ENCODE measurements at regions not wholly inside any gene's neighbourhood (a gene's known extent, or its start where the extent isn't known, plus 50 kb on each side); places are given as distances from the start of the nearest gene placed in this dataset.

- no peak for DNase-seq (ENCODE audit: extremely low read depth in 1 of 2, low read depth in 1 of 2)
Measured at GRCh38 chr3:21357241-21357640, 393.8 kb downstream of the ZNF385D start.

- DNase-seq (ENCODE audit: extremely low read depth in 1 of 2, low read depth in 1 of 2), result no peak
Measured at GRCh38 chr3:21356402-21356801, 394.6 kb downstream of the ZNF385D start.

- no peak for DNase-seq (ENCODE audit: extremely low read depth in 1 of 2, low read depth in 1 of 2)
Measured at GRCh38 chr3:21345382-21345976, 405.5 kb downstream of the ZNF385D start.

DNA sequence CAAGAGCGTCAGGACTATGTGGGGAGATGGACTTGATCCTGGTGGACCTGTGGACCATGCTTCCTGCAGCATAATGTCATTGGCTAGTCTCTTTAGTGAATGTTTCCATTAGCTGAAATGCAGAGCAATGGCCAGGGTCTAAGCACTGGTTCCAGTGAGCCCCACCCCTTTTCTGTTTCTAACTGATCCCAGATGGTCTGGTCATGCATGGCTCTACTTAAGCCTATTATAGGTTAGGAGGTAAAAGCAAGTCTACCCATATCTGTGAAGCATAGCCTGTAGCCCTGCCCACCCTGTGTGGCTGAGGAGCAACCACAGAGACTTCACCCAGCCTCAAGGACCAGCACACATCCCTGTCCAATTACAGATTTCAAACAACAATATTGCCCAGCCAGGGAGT, 419.2 kb downstream of the ZNF385D start:
- no peak for DNase-seq (ENCODE audit: extremely low read depth in 1 of 2, low read depth in 1 of 2)

DNA sequence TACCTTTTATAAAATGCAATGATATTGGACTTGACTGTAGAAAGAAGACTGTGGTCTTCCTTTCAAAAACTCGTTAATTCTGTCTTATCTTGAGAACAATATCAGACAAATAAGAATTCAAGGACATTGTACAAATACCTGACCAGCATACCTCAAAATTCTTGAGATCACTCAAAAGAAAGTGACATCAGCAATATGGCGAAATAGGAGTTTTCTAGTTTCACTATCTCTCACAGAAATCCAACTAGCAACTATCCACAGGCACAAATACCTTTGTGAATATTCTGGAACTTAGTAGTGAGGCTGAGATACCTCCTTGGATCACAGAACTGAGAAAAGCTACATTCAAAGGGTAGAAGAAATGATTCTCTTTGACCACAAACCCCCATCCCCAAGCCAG, 419.7 kb downstream of the ZNF385D start:
- no peak for DNase-seq (ENCODE audit: extremely low read depth in 1 of 2, low read depth in 1 of 2)

DNA sequence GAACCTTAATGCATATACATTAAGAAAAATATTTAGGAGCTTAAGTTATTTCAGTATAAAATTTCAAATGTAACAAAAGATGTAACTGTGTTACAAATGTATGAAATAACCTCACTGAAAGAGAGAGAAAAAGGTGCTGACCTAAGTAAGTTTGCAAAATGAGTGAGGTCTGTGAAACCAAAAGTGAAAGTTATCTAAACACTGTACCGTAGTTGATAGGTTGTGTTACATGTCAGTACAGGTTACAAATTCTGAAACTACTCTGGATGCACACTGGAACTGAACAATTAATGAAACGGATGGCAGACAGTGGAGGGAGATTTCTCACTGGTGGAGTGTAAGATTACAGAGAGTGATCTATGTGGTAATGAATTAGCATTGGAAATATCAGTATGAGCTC, 420.7 kb downstream of the ZNF385D start:
- DNase-seq (ENCODE audit: extremely low read depth in 1 of 2, low read depth in 1 of 2), result no peak

- DNase-seq (ENCODE audit: extremely low read depth in 1 of 2, low read depth in 1 of 2), result no peak
Measured at GRCh38 chr3:21328711-21329390, 422.2 kb downstream of the ZNF385D start.

GRCh38 chr3:21326704-21327475, 424.1 kb downstream of the ZNF385D start:
- DNase-seq (ENCODE audit: extremely low read depth in 1 of 2, low read depth in 1 of 2), result no peak

GRCh38 chr3:21314688-21315087, 436.3 kb downstream of the ZNF385D start:
- no peak for DNase-seq (ENCODE audit: extremely low read depth in 1 of 2, low read depth in 1 of 2)

GRCh38 chr3:21310891-21311290, 440.1 kb downstream of the ZNF385D start:
- DNase-seq (ENCODE audit: extremely low read depth in 1 of 2, low read depth in 1 of 2), result no peak

GRCh38 chr3:21310161-21310560, 440.8 kb downstream of the ZNF385D start:
- DNase-seq (ENCODE audit: extremely low read depth in 1 of 2, low read depth in 1 of 2), result no peak

DNA sequence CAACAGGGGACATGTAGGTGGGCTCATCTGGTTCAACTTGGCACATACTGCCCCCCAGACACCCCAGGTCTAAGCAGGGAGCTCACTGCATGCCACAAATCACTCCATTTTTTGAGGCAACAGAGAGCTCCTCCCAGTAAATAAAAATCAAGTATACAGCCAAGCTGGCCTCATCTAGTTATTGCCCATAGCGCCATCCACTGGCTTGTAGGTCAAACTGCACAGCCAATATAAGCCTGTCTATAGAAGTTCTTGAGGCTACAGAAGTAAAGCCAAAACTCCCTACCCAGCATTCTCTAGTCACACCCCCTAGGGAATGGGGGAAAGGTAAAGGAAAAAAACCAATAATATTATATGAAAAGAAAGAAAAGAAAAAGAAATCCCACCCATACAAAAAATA, 453.7 kb downstream of the ZNF385D start:
- DNase-seq (ENCODE audit: extremely low read depth in 1 of 2, low read depth in 1 of 2), result no peak

DNA sequence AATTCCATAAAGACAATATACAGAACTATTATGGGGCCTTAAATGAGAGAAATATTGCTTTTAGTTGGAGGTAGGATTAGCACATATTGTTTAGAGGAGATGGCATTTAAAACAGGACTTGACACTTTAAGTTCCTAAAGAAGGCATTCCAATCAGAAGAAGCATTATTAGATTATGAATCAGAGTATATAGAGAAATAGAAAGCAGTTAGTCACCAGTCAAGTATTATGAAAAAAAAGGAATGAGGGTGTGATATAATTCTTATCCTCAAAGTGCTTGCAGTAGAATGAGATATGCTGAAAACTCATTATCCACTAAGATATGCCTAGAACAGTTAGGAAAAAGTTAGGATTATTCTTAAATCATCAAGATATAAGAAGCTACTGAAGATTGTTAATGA, 456.2 kb downstream of the ZNF385D start:
- DNase-seq (ENCODE audit: extremely low read depth in 1 of 2, low read depth in 1 of 2), result no peak

DNA sequence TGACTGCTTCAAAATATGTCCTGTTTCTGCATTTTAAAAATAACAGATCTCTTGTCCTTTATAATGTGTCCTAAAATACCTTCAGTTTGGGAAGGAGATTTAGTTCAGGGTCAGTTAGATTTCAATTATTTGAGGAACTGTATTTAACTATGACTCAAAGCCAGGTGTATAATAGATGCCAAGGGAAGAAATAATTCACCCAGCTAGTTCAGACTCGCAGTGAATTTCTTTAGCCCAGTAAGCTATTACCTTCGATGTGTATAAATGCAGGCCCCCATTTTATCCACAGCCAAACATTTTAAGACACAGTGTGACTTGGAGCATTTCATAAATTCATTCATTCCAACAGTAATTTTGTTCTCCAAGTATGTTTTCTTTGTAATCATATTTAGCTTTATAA, 458.0 kb downstream of the ZNF385D start:
- no peak for DNase-seq (ENCODE audit: extremely low read depth in 1 of 2, low read depth in 1 of 2)

DNA sequence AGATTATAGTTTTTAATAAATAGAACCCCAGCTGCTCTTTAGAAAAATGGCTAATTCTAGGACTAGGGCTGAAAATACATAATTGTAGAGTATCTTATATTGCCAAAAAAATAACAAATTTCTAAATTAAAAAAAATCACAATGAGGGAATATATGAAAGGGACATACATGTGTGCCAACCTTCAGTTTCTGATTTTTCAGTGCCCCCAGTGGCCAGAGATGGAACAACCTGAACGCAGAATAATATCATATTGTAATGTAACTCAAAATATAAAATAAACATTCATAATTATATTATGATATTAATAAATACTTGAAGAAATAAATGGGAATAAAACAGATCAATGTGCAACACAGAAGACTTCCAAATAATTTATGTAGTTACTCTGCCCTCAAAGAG, 460.5 kb downstream of the ZNF385D start:
- no peak for DNase-seq (ENCODE audit: extremely low read depth in 1 of 2, low read depth in 1 of 2)

- no peak for DNase-seq (ENCODE audit: extremely low read depth in 1 of 2, low read depth in 1 of 2)
Measured at GRCh38 chr3:21274079-21274571, 476.9 kb downstream of the ZNF385D start.

- DNase-seq (ENCODE audit: extremely low read depth in 1 of 2, low read depth in 1 of 2), result no peak
Measured at GRCh38 chr3:21273259-21274025, 477.6 kb downstream of the ZNF385D start.

- DNase-seq (ENCODE audit: extremely low read depth in 1 of 2, low read depth in 1 of 2), result no peak
Measured at GRCh38 chr3:21271606-21272016, 479.4 kb downstream of the ZNF385D start.

GRCh38 chr3:21269882-21270281, 481.1 kb downstream of the ZNF385D start:
- DNase-seq (ENCODE audit: extremely low read depth in 1 of 2, low read depth in 1 of 2), result no peak

DNA sequence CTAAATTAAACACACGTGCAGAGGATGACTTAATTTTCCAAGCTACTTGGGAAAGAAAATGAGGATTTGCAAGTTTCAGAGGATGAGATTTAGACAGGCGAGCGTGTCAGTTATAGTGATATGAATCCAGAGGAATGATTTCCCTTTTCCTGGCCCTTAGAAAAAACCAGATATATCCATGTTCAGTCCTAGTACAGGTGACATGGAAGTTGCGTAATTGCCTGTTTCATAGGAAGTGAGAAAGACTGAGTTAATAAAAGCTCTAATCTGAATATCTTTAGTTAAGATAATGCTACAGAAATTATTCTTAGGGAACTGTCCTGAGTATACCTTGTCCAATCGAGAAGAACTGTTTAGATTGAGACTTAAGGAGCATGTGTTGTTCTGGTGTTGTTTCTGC, 490.5 kb downstream of the ZNF385D start:
- no peak for DNase-seq (ENCODE audit: extremely low read depth in 1 of 2, low read depth in 1 of 2)

GRCh38 chr3:21259896-21260295, 491.1 kb downstream of the ZNF385D start:
- DNase-seq (ENCODE audit: extremely low read depth in 1 of 2, low read depth in 1 of 2), result no peak
